GM19395 (cell line): ENCODE measurements at regions not wholly inside any gene's neighbourhood (a gene's known extent, or its start where the extent isn't known, plus 50 kb on each side); places are given as distances from the start of the nearest gene placed in this dataset.

Source experiments
- ATAC-seq: cut with Tn5 transposase; IDR thresholded peaks from one replicate; pipeline ENCODE4 v1.9.1; 2021; ENCODE audit warnings: mild to moderate bottlenecking, moderate library complexity; ENCODE audit not compliant: unreplicated experiment

- ATAC-seq, result no peak
Observed at GRCh38 chr1:232221802-232222499, 408.0 kb downstream of the SIPA1L2 start.

GRCh38 chr1:232218955-232219865 is 410.7 kb downstream of the SIPA1L2 start:
- ATAC-seq, result no peak

- ATAC-seq, result no peak
Observed at GRCh38 chr1:232213928-232214327, 416.0 kb downstream of the SIPA1L2 start.

- no peak for ATAC-seq
Observed at GRCh38 chr1:232212253-232212652, 417.7 kb downstream of the SIPA1L2 start.

GRCh38 chr1:232211149-232211548 is 418.8 kb downstream of the SIPA1L2 start:
- ATAC-seq, result no peak

DNA sequence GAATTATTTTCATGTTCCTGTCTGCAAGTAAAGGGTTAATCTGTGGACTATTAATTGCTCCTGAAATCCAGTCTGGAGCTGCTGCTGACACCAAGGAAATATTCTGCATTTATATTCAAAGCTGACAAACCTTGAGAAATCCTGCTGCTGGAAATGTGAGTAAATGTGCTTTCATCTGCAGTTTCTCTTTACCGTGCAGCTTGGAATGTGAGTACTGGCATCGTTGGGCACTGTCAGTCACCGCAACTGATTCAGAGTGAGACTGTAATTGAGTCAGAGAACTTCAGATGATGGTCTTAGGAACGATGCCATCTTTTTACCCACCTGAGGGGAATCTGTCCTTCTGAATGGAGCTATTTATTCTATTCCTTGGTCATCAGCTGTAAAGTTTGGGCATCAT is 420.6 kb downstream of the SIPA1L2 start:
- no peak for ATAC-seq

- no peak for ATAC-seq
Observed at GRCh38 chr1:232207073-232207866, 422.7 kb downstream of the SIPA1L2 start.

DNA sequence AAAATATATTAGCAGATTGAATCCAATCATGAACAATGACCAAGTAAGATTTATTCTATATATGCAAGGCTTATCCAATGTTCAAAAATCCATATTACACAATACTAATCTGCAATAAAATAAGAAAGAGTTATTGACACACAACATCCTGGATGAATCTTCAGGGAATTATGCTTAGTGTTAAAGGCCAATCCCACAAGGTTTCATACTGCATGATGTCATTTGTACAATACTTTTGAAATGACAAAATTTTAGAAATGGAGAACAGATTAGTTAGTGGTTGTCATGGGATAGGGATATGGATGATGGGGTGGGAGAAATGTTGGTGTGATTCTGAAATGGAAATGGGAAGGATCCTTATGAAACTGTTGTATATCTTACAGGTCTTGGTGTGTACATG is 425.7 kb downstream of the SIPA1L2 start:
- ATAC-seq, result no peak

DNA sequence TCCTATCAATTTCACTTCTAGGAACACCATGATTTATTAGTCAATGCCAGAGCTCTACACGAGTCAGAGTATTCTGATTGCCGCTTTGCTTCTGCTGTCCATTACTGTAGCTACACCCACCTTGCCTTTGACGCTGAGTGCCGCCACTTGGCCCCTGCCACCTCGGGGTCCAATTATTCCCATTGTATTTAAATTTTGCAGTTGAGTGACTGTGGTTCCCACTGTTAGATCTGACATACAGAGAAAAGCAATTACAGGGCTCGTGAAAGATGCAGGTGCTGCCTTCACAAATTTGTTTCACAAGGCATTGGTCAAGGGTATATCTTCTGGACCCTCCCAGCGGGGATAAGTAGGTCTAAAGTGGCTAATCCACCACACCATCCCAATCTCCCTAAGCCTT is 428.9 kb downstream of the SIPA1L2 start:
- ATAC-seq, result no peak

- ATAC-seq, result no peak
Observed at GRCh38 chr1:232196042-232196441, 433.9 kb downstream of the SIPA1L2 start.

DNA sequence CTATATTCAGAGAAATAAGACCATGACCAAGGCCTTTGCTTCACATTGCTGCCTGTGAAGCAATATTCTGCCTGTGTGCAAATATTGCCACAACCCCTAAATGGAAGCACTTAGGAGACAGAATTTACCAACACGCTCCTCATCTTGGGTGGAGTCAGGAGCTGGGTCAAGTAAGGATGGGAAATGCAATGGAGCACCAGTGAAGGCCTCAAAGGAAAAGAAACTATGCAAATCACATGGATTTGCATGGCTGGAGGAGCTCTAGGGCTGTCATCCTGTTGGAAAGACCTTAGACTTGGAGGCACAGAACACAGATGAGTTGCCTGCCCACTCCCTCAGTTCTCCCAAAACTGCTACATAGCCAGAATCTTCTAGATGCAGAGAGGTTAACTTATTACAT is 435.5 kb downstream of the SIPA1L2 start:
- no peak for ATAC-seq

DNA sequence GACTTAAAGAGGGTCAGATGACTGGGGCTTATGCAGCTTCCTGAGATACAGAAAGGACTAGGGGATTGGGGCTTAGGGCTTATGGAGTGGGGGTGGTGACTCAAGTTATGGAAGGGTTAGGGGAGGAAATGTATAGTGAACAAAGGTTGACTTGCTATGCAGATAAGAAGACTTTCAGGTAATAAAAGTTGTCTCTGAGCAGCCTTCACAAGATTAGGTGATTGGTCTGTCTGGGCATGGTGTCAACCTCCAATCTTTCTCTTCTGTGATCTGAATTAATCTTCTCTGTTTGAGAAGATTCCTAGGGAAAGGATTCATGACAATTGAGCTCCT is 436.5 kb downstream of the SIPA1L2 start:
- ATAC-seq, result no peak

GRCh38 chr1:232192781-232193450 is 437.0 kb downstream of the SIPA1L2 start:
- ATAC-seq, result no peak

- ATAC-seq, result no peak
Observed at GRCh38 chr1:232191560-232191959, 438.4 kb downstream of the SIPA1L2 start.

DNA sequence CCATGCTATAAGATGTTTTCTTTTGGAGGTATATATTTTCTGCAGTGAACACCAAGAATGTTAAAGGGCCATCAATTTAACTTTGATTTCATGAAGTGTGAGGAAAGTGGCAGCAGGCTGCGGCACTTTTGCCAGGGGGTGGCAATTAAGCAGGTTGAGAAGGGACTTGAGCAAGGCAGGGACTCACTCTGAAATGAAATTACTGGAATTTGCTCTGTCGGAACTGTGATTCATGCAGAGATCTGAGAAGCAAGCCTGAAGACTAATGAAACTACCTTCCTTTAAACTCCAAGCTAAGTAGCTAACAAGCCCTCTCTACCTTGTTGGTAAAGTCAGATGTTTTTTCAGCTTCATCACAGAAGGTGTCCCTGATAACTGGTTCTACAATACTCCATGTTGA is 441.6 kb downstream of the SIPA1L2 start:
- no peak for ATAC-seq

- ATAC-seq, result no peak
Observed at GRCh38 chr1:232186931-232187330, 443.0 kb downstream of the SIPA1L2 start.

- no peak for ATAC-seq
Observed at GRCh38 chr1:232184561-232185530, 445.1 kb downstream of the SIPA1L2 start.

DNA sequence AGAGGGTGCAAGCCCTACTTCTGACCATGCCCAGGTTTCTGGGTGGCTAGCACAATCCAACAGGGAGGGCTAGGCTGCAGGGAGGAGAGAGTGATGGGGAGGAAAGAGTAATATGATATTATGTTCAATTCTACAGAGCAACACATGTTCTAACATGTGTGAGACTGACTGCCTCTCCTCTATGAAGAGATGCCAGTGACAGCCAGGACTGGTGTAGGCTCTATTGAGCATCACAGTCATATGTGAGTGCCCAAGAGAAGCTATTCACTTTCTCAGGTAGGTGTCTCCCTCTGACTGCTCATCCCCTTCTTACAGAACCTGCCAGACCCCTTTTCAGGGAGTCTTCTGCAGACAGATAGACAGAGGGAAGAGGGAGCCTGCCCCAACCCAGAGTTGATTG is 446.1 kb downstream of the SIPA1L2 start:
- no peak for ATAC-seq

- no peak for ATAC-seq
Observed at GRCh38 chr1:232183266-232183800, 446.6 kb downstream of the SIPA1L2 start.

GRCh38 chr1:232182236-232182635 is 447.7 kb downstream of the SIPA1L2 start:
- no peak for ATAC-seq
